Caki2 (cell line): ENCODE measurements at regions not wholly inside any gene's neighbourhood (a gene's known extent, or its start where the extent isn't known, plus 50 kb on each side); places are given as distances from the start of the nearest gene placed in this dataset.

ENCODE experiments used
- DNase-seq: peaks from one replicate; pipeline ENCODE4 v3.0.0-alpha.2; 2015; ENCODE audit warnings: low read depth
- in situ Hi-C: cut with HindIII; loops from 2 replicates; pipeline ENCODE4 v1.10.0; 2016; ENCODE audit warnings: low sequenced_read_pairs, low pct_unique_long_range_greater_than_20kb, mixed read lengths

GRCh38 chr22:47568700-47569099, 806.2 kb downstream of the TBC1D22A start:
- DNase-seq, result no peak
- in situ Hi-C loops, result no loop called here

- no peak for DNase-seq
- in situ Hi-C loops, result no loop called here
These were observed 805.0 kb downstream of the TBC1D22A start for GRCh38 chr22:47567126-47568090.

GRCh38 chr22:47566491-47566890, 804.0 kb downstream of the TBC1D22A start:
- in situ Hi-C loops, result no loop called here
- no peak for DNase-seq

GRCh38 chr22:47565607-47566006, 803.2 kb downstream of the TBC1D22A start:
- no peak for DNase-seq
- in situ Hi-C loops, result no loop called here

GRCh38 chr22:47564651-47565434, 802.4 kb downstream of the TBC1D22A start:
- in situ Hi-C loops, result no loop called here
- no peak for DNase-seq

GRCh38 chr22:47564158-47564450, 801.7 kb downstream of the TBC1D22A start:
- DNase-seq, result no peak
- in situ Hi-C loops, result no loop called here

GRCh38 chr22:47563406-47564157, 801.1 kb downstream of the TBC1D22A start:
- in situ Hi-C loops, result no loop called here
- no peak for DNase-seq

GRCh38 chr22:47561766-47562165, 799.3 kb downstream of the TBC1D22A start:
- in situ Hi-C loops, result no loop called here
- no peak for DNase-seq

- in situ Hi-C loops, result no loop called here
- DNase-seq, result no peak
These were observed 798.7 kb downstream of the TBC1D22A start for GRCh38 chr22:47561115-47561675.

- in situ Hi-C loops, result no loop called here
- no peak for DNase-seq
These were observed 796.6 kb downstream of the TBC1D22A start for GRCh38 chr22:47558828-47559700.

GRCh38 chr22:47556473-47556872, 794.0 kb downstream of the TBC1D22A start:
- in situ Hi-C loops, result no loop called here
- DNase-seq, result no peak

- no peak for DNase-seq
- in situ Hi-C loops, result no loop called here
These were observed 791.0 kb downstream of the TBC1D22A start for GRCh38 chr22:47553436-47553835.

- in situ Hi-C loops, result no loop called here
- DNase-seq, result no peak
These were observed 790.2 kb downstream of the TBC1D22A start for GRCh38 chr22:47552541-47553205.

- in situ Hi-C loops, result no loop called here
- DNase-seq, result no peak
These were observed 789.6 kb downstream of the TBC1D22A start for GRCh38 chr22:47552024-47552423.

- DNase-seq, result no peak
- in situ Hi-C loops, result no loop called here
These were observed 789.0 kb downstream of the TBC1D22A start for GRCh38 chr22:47551431-47551775.

GRCh38 chr22:47550524-47551430, 788.3 kb downstream of the TBC1D22A start:
- in situ Hi-C loops, result no loop called here

More at GRCh38 chr22:47550524-47551430, 788.3 kb downstream of the TBC1D22A start:
- no peak for DNase-seq
